T-cell (primary cell): ENCODE measurements at regions not wholly inside any gene's neighbourhood (a gene's known extent, or its start where the extent isn't known, plus 50 kb on each side); places are given as distances from the start of the nearest gene placed in this dataset.

Experiments
- ATAC-seq, 4 experiments: fragments of 200-7000 bp in 3 of 4; fragments of 150-1000 bp in 1 of 4; cut with Tn5 transposase; replicated peaks in 1 of 4; 1 replicate in 3 of 4; 2 replicates in 1 of 4; pipeline ENCODE4 v1.10.0; 2021; ENCODE audit warnings: moderate library complexity in 3 of 4, mild to moderate bottlenecking in 2 of 4, moderate number of reproducible peaks in 1 of 4
- CTCF ChIA-PET, 2 donors: fragments of 300-600 bp; sonication (Branson Sonifier 250); formaldehyde crosslinking; loops; one replicate each; lab custom pipeline; 2022; ENCODE audit warnings: antibody characterized with exemption in 2 of 2; lab: Charles Lee
- POLR2A ChIA-PET, 2 donors: fragments of 300-600 bp; sonication (Branson Sonifier 250); formaldehyde crosslinking; loops; one replicate each; lab custom pipeline; 2022; ENCODE audit warnings: antibody characterized with exemption in 2 of 2; lab: Charles Lee
- DNase-seq, 35 experiments: peaks; one replicate each; pipeline versions ENCODE4 v3.0.0 to v3.0.0-alpha.2; 2013 to 2023
- H3K27ac ChIP-seq: one replicate; pipeline ENCODE4 v1.5.1; 2013; ENCODE audit warnings: low read length
- H3K27me3 ChIP-seq, 2 experiments: replicated peaks in 1 of 2; 1 replicate in 1 of 2; 2 replicates in 1 of 2; pipeline versions ENCODE4 v1.6.1 to v1.7.0; 2013; ENCODE audit warnings: low read length in 1 of 2, mixed read lengths in 1 of 2; ENCODE audit not compliant: control insufficient read depth in 2 of 2, insufficient read depth in 2 of 2; ENCODE audit errors: extremely low read depth in 1 of 2
- H3K36me3 ChIP-seq, 2 donors: 1 replicate in 1 of 2; 2 replicates in 1 of 2; pipeline versions ENCODE4 v1.6.1 to v1.7.0; 2013; ENCODE audit warnings: low read length in 1 of 2; ENCODE audit not compliant: control insufficient read depth in 2 of 2, insufficient read depth in 1 of 2; ENCODE audit errors: extremely low read depth in 1 of 2
- H3K4me1 ChIP-seq, 2 experiments: 1 replicate in 1 of 2; 2 replicates in 1 of 2; pipeline versions ENCODE4 v1.6.1 to v1.7.0; 2013; ENCODE audit warnings: low read length in 2 of 2, mixed read lengths in 1 of 2; ENCODE audit not compliant: insufficient read depth in 2 of 2, control insufficient read depth in 1 of 2; ENCODE audit errors: extremely low read depth in 1 of 2
- H3K4me3 ChIP-seq, 2 donors: 1 replicate in 1 of 2; 2 replicates in 1 of 2; pipeline versions ENCODE4 v1.5.1 to v1.7.0; 2013; ENCODE audit warnings: mild to moderate bottlenecking in 2 of 2, low read length in 1 of 2, moderate library complexity in 1 of 2; ENCODE audit not compliant: control insufficient read depth in 1 of 2; ENCODE audit errors: extremely low read depth in 1 of 2
- H3K9me3 ChIP-seq: 2 replicates; pipeline ENCODE4 v1.7.0; 2013
- H3K27ac Mint-ChIP-seq, 2 donors: one replicate each; pipeline ENCODE4 v1.8.0; 2020 to 2021; ENCODE audit warnings: mild to moderate bottlenecking in 2 of 2, mixed read lengths in 2 of 2
- H3K27me3 Mint-ChIP-seq, 2 donors: one replicate each; pipeline ENCODE4 v1.8.0; 2021 to 2022; ENCODE audit warnings: mixed read lengths in 2 of 2
- H3K36me3 Mint-ChIP-seq: one replicate; pipeline ENCODE4 v1.8.0; 2021; ENCODE audit warnings: mixed read lengths
- H3K4me1 Mint-ChIP-seq, 3 donors: one replicate each; pipeline ENCODE4 v1.8.0; 2020 to 2022; ENCODE audit warnings: mixed read lengths in 3 of 3, mild to moderate bottlenecking in 1 of 3
- H3K4me3 Mint-ChIP-seq, 3 donors: one replicate each; pipeline ENCODE4 v1.8.0; 2020 to 2022; ENCODE audit warnings: mild to moderate bottlenecking in 3 of 3, mixed read lengths in 3 of 3, moderate library complexity in 3 of 3
- H3K9me3 Mint-ChIP-seq, 3 donors: one replicate each; pipeline ENCODE4 v1.8.0; 2020 to 2022; ENCODE audit warnings: mixed read lengths in 3 of 3
- WGBS: methylation state at CpG from one replicate; pipeline ENCODE4 v1.1.5; 2013; ENCODE audit warnings: missing lambda C conversion rate; ENCODE audit not compliant: insufficient coverage; 5-methylcytosine and 5-hydroxymethylcytosine counted together

- H3K9me3 Mint-ChIP-seq: no peaks in the 10 kb centered on the region
- ChIA-PET POLR2A (no interaction called here), CTCF (interaction anchor here in 1 of 2 donors (0.6 kb wide), 1 partner anchor 26 kb away, joined by 7 read pairs; no protein-coding TSS in a partner anchor)
- H3K4me3 Mint-ChIP-seq: no peak overlapping the region
- no peak overlapping the region for H3K27ac Mint-ChIP-seq
- Histone ChIP-seq H3K9me3 (no peaks in the 10 kb centered on the region), H3K4me3 (no peak overlapping the region), H3K4me1 (no peaks in the 10 kb centered on the region), H3K36me3 (no peaks in the 10 kb centered on the region), H3K27me3 (no peaks in the 10 kb centered on the region), H3K27ac (no peak overlapping the region)
- no peak for ATAC-seq
- DNase-seq: no peak
- no peaks in the 10 kb centered on the region for H3K27me3 Mint-ChIP-seq
- no peaks in the 10 kb centered on the region for H3K4me1 Mint-ChIP-seq
- H3K36me3 Mint-ChIP-seq: no peaks in the 10 kb centered on the region
Measured at GRCh38 chr1:172966844-172967540, 83.7 kb downstream of the TNFSF18 start.

GRCh38 chr1:172967936-172968335 lies 82.8 kb downstream of the TNFSF18 start:
- Mint-ChIP-seq H3K27me3 (no peaks in the 10 kb centered on the region), H3K9me3 (no peaks in the 10 kb centered on the region), H3K27ac (no peak overlapping the region), H3K4me1 (no peaks in the 10 kb centered on the region), H3K36me3 (no peaks in the 10 kb centered on the region), H3K4me3 (no peak overlapping the region)
- POLR2A ChIA-PET: no interaction called here
- no peak overlapping the region for H3K4me3 ChIP-seq
- no peaks in the 10 kb centered on the region for H3K36me3 ChIP-seq
- CTCF ChIA-PET: no interaction called here
- H3K27me3 ChIP-seq: no peaks in the 10 kb centered on the region
- no peak for ATAC-seq
- no peak overlapping the region for H3K27ac ChIP-seq
- no peaks in the 10 kb centered on the region for H3K9me3 ChIP-seq
- no peak for DNase-seq
- no peaks in the 10 kb centered on the region for H3K4me1 ChIP-seq

- no peaks in the 10 kb centered on the region for H3K36me3 Mint-ChIP-seq
- no peak for DNase-seq
- no peak overlapping the region for H3K4me3 ChIP-seq
- no peaks in the 10 kb centered on the region for H3K27me3 ChIP-seq
- ATAC-seq: no peak
- H3K27me3 Mint-ChIP-seq: no peaks in the 10 kb centered on the region
- no peaks in the 10 kb centered on the region for H3K4me1 ChIP-seq
- H3K27ac ChIP-seq: no peak overlapping the region
- CTCF ChIA-PET: no interaction called here
- no peaks in the 10 kb centered on the region for H3K9me3 Mint-ChIP-seq
- POLR2A ChIA-PET: no interaction called here
- no peak overlapping the region for H3K27ac Mint-ChIP-seq
- H3K36me3 ChIP-seq: no peaks in the 10 kb centered on the region
- no peaks in the 10 kb centered on the region for H3K4me1 Mint-ChIP-seq
- H3K9me3 ChIP-seq: no peaks in the 10 kb centered on the region
- H3K4me3 Mint-ChIP-seq: no peak overlapping the region
Measured at GRCh38 chr1:172969611-172970010, 81.1 kb downstream of the TNFSF18 start.

GRCh38 chr1:172970186-172970585 lies 80.6 kb downstream of the TNFSF18 start:
- no CpG with 5 or more reads among the region's 1 CpG for WGBS
- Mint-ChIP-seq H3K4me1 (no peaks in the 10 kb centered on the region), H3K27me3 (no peaks in the 10 kb centered on the region), H3K36me3 (no peaks in the 10 kb centered on the region), H3K27ac (no peak overlapping the region), H3K4me3 (no peak overlapping the region), H3K9me3 (no peaks in the 10 kb centered on the region)
- ATAC-seq (no peak), DNase-seq (no peak)
- POLR2A ChIA-PET: no interaction called here
- CTCF ChIA-PET: no interaction called here
- Histone ChIP-seq H3K36me3 (no peaks in the 10 kb centered on the region), H3K4me3 (no peak overlapping the region), H3K4me1 (no peaks in the 10 kb centered on the region), H3K27ac (no peak overlapping the region), H3K27me3 (no peaks in the 10 kb centered on the region), H3K9me3 (no peaks in the 10 kb centered on the region)

- no peaks in the 10 kb centered on the region for H3K27me3 Mint-ChIP-seq
- Histone ChIP-seq H3K36me3 (no peaks in the 10 kb centered on the region), H3K4me3 (no peak overlapping the region), H3K27ac (no peak overlapping the region), H3K27me3 (no peaks in the 10 kb centered on the region), H3K9me3 (no peaks in the 10 kb centered on the region), H3K4me1 (no peaks in the 10 kb centered on the region)
- ChIA-PET POLR2A (no interaction called here), CTCF (no interaction called here)
- ATAC-seq (no peak), DNase-seq (no peak)
- 71% methylated on average over 2 of the region's 4 CpGs for WGBS
- no peaks in the 10 kb centered on the region for H3K9me3 Mint-ChIP-seq
- H3K4me3 Mint-ChIP-seq: no peak overlapping the region
- no peak overlapping the region for H3K27ac Mint-ChIP-seq
- H3K4me1 Mint-ChIP-seq: no peaks in the 10 kb centered on the region
- no peaks in the 10 kb centered on the region for H3K36me3 Mint-ChIP-seq
Measured at GRCh38 chr1:172971241-172971640, 79.5 kb downstream of the TNFSF18 start.

- no peaks in the 10 kb centered on the region for H3K9me3 ChIP-seq
- CTCF ChIA-PET: interaction anchor here in 1 of 2 donors (0.9 kb wide), 1 partner anchor 302 kb away, joined by 4 read pairs; no protein-coding TSS in a partner anchor
- no peak overlapping the region for H3K4me3 ChIP-seq
- Mint-ChIP-seq H3K27me3 (no peaks in the 10 kb centered on the region), H3K4me3 (no peak overlapping the region), H3K27ac (no peak overlapping the region), H3K4me1 (no peaks in the 10 kb centered on the region), H3K9me3 (no peaks in the 10 kb centered on the region), H3K36me3 (no peaks in the 10 kb centered on the region)
- ATAC-seq: no peak
- WGBS: no CpG with 5 or more reads among the region's 2 CpGs
- no peaks in the 10 kb centered on the region for H3K4me1 ChIP-seq
- no peak overlapping the region for H3K27ac ChIP-seq
- H3K27me3 ChIP-seq: no peaks in the 10 kb centered on the region
- POLR2A ChIA-PET: no interaction called here
- DNase-seq: no peak
- H3K36me3 ChIP-seq: no peaks in the 10 kb centered on the region
Measured at GRCh38 chr1:172972258-172972657, 78.5 kb downstream of the TNFSF18 start.

GRCh38 chr1:172973424-172973823 lies 77.3 kb downstream of the TNFSF18 start:
- no peaks in the 10 kb centered on the region for H3K27me3 Mint-ChIP-seq
- H3K4me3 Mint-ChIP-seq: no peak overlapping the region
- no peaks in the 10 kb centered on the region for H3K4me1 Mint-ChIP-seq
- H3K27me3 ChIP-seq: no peaks in the 10 kb centered on the region
- H3K9me3 ChIP-seq: no peaks in the 10 kb centered on the region
- no peak overlapping the region for H3K27ac ChIP-seq
- no peaks in the 10 kb centered on the region for H3K36me3 ChIP-seq
- H3K36me3 Mint-ChIP-seq: no peaks in the 10 kb centered on the region
- no CpG with 5 or more reads among the region's 4 CpGs for WGBS
- ATAC-seq (no peak), DNase-seq (no peak)
- ChIA-PET CTCF (no interaction called here), POLR2A (interaction anchor here in 1 of 2 donors (0.6 kb wide), 1 partner anchor 607 kb away, joined by 6 read pairs; no protein-coding TSS in a partner anchor)
- H3K9me3 Mint-ChIP-seq: no peaks in the 10 kb centered on the region
- no peak overlapping the region for H3K4me3 ChIP-seq
- H3K27ac Mint-ChIP-seq: no peak overlapping the region
- no peaks in the 10 kb centered on the region for H3K4me1 ChIP-seq
